Lower leg skin (tissue), 3 donors: ENCODE measurements at regions not wholly inside any gene's neighbourhood (a gene's known extent, or its start where the extent isn't known, plus 50 kb on each side); places are given as distances from the start of the nearest gene placed in this dataset.

Experiments
- CTCF ChIP-seq, 3 donors: fragments of 450-650 bp; IDR thresholded peaks; one replicate each; pipeline ENCODE4 v1.5.1; 2016; ENCODE audit warnings: antibody characterized with exemption in 3 of 3, mild to moderate bottlenecking in 3 of 3, moderate library complexity in 2 of 3
- POLR2A ChIP-seq, 2 donors: fragments of 450-650 bp; IDR thresholded peaks; one replicate each; pipeline ENCODE4 v1.6.1; 2016 to 2017; ENCODE audit warnings: antibody characterized with exemption in 2 of 2, mild to moderate bottlenecking in 1 of 2, moderate library complexity in 1 of 2

GRCh38 chr6:139547804-139548203, 173.4 kb upstream of the CITED2 start:
- TF ChIP-seq CTCF (IDR thresholded peaks at IDR 0.05) (no peak), POLR2A (IDR thresholded peaks at IDR 0.05) (no peak)
